NCI-H2196 (cell line): ENCODE measurements at regions not wholly inside any gene's neighbourhood (a gene's known extent, or its start where the extent isn't known, plus 50 kb on each side); places are given as distances from the start of the nearest gene placed in this dataset.
"Not testable (repeated sequence)": the region's sequence is repeated elsewhere in the genome, so short reads cannot be mapped to it uniquely, and the experiment has no call there.

Source experiments
- DNase-seq: peaks from one replicate; lab custom pipeline; 2025; ENCODE audit not compliant: unreplicated experiment; lab: John Stamatoyannopoulos, UW

- no peak for DNase-seq
These were observed 141.5 kb upstream of the ROPN1 start for GRCh38 chr3:124133366-124133940.

- DNase-seq = peak; percentile 88
These were observed 145.3 kb upstream of the ROPN1 start for GRCh38 chr3:124137216-124137615.

- no peak for DNase-seq
These were observed 146.2 kb upstream of the ROPN1 start for GRCh38 chr3:124138148-124138547.

- no peak for DNase-seq
These were observed 148.8 kb upstream of the ROPN1 start for GRCh38 chr3:124140746-124141145.

- no peak for DNase-seq
These were observed 150.6 kb upstream of the ROPN1 start for GRCh38 chr3:124142389-124142970.

DNA sequence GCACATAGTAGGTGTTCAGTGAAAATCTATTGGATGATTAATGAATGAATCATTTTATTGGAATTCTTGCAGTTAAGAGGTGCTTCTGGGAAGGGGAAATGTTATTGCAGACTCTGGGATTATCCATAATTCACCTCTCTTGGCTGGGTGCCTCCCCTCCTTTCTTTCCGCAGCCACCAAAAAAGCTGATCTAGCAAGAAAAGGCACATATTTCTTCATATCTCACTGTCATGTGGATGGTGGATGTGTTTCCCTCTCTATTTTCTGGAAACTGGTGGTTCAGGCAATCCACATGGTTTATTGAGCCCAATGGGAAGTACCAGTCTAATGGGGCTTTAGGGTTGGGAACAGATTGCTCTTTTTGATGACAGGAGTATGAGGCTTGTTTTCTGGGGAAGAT, 151.1 kb upstream of the ROPN1 start:
- DNase-seq = no peak

DNA sequence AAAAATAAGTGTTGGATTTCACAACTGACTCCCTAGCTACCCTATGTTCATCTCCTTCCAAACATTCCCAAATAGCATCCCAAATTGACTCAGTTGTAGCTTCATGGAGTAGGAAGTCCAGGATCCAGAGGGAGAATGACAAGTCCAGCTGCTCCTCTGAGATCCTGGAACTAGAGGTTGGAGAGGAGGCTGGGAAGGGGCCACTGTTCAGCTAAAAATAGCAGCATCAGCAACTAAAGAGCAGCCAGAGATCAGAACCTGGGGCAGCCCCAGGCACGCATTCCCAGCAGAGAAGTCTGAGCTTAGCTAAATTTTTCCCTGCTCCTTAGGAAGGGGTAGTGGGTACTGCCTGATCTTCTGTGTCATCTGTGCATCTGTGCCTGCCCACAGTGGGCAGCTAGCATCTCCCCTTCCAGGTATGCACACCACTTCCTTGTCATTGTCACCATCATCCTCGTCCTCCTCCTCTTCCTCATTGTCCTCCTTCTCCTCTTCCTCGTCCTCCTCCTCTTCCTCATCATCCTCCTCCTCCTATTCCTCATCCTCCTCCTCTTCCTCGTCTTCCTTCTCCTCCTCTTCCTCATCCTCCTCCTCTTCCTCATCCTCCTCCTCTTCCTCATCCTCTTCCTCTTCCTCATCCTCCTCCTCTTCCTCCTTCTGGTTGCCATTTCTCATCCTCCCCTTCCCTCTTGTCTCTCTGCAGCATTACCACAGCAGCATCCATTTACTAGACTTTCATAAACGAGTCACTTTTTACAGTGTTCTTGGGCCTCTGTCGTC, 152.3 kb upstream of the ROPN1 start:
- no peak for DNase-seq

- no peak for DNase-seq
These were observed 155.5 kb upstream of the ROPN1 start for GRCh38 chr3:124147429-124147828.

- DNase-seq = no peak
These were observed 156.0 kb upstream of the ROPN1 start for GRCh38 chr3:124147946-124148345.

DNA sequence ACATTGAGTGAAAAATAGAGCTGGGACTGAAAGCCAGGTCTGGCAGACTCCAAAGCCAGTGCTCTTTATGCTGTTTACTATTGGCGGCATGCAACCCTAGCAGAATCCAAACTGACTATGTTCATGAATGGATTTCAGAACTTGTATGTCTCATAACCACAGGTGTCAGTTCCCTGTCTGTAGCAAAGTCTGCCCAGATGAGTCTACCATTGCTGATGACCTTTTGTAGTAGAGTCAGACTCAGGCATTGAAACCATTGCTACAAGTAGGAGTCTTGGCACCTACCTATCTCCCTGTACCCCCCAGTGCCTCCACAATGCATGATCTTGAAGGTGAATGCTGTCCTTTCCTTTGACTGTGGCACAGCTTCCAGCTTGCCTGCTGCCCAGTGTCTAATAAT, 157.2 kb upstream of the ROPN1 start:
- DNase-seq = no peak

- peak; percentile 36 for DNase-seq
These were observed 157.8 kb upstream of the ROPN1 start for GRCh38 chr3:124149771-124150170.

DNA sequence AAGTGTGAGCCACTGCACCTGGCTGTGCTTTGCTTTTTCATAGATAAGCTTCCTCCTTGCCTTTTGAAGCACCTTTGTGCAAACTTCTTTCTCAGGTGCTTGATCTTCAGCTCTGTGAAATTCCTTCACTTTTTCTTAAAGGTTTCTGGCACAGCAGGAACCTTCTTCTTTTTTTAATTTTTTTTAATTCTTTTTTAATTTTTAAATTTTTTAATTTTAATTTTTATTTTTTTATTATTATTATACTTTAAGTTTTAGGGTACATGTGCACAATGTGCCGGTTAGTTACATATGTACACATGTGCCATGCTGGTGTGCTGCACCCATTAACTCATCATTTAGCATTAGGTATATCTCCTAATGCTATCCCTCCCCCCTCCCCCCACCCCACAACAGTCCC, 161.0 kb upstream of the ROPN1 start:
- not testable (repeated sequence) for DNase-seq

DNA sequence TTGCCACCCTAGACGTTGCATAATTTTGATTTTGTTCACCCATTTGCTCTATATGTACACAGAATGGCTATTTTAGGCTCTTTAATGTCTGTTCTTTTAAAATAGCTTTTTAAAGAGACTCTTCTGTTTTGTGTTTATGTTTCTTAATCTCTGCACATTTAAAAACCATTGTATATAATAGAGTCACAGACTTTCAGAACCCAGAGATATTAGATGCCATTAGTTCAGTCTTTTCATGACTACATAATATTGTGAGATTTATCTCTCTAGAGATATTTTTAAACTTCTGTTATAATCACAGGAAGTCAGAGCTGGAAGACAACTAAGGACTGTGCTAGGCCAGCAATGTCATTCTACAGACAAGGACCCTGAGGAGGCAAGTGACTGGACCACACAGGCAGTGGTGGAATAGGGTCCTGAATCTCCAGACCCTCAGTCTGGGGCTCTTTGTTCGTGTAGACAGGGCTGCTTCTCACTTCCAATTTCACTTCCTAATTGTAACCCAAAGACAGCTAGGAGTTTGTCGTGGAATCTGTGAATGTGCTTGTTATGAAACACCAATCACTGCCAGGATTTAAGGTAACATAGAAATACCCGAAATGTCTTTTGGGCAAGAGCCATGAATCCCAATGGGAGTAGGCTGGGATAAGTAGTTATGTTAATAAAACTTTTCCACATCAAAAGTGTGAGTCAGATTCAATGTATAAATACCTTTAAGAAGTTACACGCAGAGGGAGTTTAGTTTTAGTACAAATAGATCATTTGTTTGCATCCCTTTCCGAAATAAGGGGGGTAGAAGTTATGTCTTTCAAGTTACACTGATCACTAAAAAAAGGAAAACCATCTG, 165.2 kb upstream of the ROPN1 start:
- DNase-seq = no peak

GRCh38 chr3:124157748-124158147, 165.8 kb upstream of the ROPN1 start:
- no peak for DNase-seq

DNA sequence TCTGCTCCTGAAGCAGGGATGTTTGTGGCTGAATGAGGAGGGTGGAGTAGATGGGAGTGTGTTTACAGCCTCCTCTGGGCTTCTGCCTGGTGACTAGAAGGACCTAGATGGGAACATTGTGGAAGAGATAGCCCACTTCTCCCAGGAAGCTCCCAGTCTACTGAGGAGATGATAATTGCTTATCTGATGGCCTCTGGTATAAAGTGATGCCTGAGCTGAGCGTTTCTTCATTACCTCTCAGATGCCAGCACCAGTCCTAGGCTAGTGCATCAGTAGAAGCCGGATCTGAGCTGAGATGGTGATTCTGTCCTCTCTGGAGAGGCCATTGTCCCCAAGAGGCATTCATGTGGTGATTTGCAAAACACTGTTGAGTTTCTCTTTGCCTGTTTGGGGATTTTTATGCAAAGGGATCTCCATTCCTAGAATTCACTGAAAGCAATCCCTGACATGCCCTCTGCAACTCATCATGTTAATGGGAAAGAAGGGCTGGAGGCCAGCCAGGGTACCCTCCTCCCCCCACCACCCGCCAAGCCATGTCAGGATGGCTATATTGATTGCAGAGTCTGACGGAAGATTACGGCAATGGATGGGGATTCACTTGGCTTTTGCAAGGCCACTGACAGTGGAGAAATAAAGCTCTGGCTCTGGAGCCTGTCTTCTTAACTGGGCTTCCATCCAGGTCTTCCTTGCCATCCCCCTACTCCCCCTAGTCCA, 166.4 kb upstream of the ROPN1 start:
- no peak for DNase-seq

GRCh38 chr3:124161448-124161847, 169.5 kb upstream of the ROPN1 start:
- no peak for DNase-seq

DNA sequence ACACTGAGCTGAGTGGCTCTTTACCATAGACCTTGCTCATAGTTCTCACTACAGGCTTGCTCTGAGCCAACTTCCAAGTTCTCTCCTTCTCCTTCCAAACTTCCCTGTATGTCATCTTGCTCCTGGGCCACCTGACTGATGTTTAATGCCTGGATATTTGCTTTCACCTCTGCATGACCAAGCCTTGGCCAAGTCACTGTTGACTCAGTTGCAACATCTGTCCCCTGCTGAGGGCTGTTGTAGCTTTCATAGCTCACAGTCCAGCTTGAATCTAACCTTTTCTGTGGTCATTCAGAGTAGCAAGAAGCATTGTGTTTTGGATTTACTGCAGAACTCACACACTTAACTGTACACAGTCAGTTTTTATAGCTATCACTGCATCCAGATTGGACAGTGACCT, 171.8 kb upstream of the ROPN1 start:
- no peak for DNase-seq

DNA sequence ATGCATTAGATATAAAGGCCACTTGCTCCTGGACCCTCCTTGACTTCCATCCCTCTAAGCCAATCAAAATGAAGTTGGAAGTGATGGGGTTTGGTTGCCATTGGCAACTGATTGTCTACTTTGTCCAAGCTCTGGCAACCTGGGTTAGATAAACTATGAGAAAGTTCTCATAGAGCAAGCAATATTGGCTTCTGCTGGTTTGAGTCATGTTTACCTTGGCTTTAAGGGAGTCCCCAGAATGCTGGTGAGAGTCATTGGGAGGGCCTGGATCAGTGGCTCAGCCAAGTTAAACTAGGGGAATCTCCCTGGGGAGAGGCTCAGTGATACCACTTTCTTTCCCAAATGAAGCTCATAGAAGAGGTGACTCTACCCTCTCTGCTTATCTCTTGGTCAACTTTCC, 176.3 kb upstream of the ROPN1 start:
- no peak for DNase-seq

GRCh38 chr3:124172283-124172682, 180.4 kb upstream of the ROPN1 start:
- no peak for DNase-seq

- no peak for DNase-seq
These were observed 180.9 kb upstream of the ROPN1 start for GRCh38 chr3:124172816-124173215.

- DNase-seq = peak; percentile 97
These were observed 182.6 kb upstream of the ROPN1 start for GRCh38 chr3:124174476-124174875.
